ENCODE measurements at regions not wholly inside any gene's neighbourhood (a gene's known extent, or its start where the extent isn't known, plus 50 kb on each side); places are given as distances from the start of the nearest gene placed in this dataset.

DNA sequence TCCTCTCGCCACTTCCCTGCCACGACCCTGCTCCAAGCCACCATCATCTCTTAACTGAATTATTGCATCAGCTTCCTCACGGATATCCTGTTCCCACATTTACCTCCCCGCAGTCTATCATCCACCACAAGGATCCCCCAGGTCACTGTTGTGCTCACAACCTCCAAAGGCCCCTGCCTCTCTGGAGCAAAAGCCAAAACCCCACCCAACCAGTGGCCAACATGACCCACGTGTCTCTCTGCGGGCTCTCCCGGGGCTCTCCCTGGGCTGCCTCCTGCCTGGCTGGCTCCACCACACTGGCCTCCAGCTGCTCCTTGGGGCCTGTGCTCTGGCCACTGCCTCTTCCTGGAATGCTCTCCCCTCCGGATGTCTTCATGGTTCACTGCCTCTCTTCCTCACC lies 809.3 kb downstream of the UQCRFS1 start:
- no peak overlapping the region for H3K27ac ChIP-seq (ENCODE audit: insufficient read depth, low read length, poor library complexity, severe bottlenecking)
- H3K4me1 ChIP-seq (ENCODE audit: control insufficient read depth, insufficient read depth, low read length, poor library complexity, severe bottlenecking) = no peaks in the 10 kb centered on the region
- no peak overlapping the region for H3K4me3 Mint-ChIP-seq
- ATAC-seq (ENCODE audit: low read depth in 2 of 2) (no peak), DNase-seq (no peak)
- no peak overlapping the region for H3K4me3 ChIP-seq (ENCODE audit: low read depth, low read length)
- H3K36me3 ChIP-seq (ENCODE audit: control insufficient read depth, insufficient read depth, low read length) = no peaks in the 10 kb centered on the region
- H3K9me3 Mint-ChIP-seq = peaks cover 0 to 19% (median 4%) of the 10 kb centered on the region in 7 donors
- no peaks in the 10 kb centered on the region for H3K27me3 Mint-ChIP-seq
- H3K36me3 Mint-ChIP-seq = no peaks in the 10 kb centered on the region
- no peaks in the 10 kb centered on the region for H3K9me3 ChIP-seq (ENCODE audit: control insufficient read depth in 2 of 2, low read length in 2 of 2)
- H3K27me3 ChIP-seq (ENCODE audit: control insufficient read depth, insufficient read depth, low read length) = no peaks in the 10 kb centered on the region
- no peak overlapping the region for H3K27ac Mint-ChIP-seq
- no peaks in the 10 kb centered on the region for H3K4me1 Mint-ChIP-seq

DNA sequence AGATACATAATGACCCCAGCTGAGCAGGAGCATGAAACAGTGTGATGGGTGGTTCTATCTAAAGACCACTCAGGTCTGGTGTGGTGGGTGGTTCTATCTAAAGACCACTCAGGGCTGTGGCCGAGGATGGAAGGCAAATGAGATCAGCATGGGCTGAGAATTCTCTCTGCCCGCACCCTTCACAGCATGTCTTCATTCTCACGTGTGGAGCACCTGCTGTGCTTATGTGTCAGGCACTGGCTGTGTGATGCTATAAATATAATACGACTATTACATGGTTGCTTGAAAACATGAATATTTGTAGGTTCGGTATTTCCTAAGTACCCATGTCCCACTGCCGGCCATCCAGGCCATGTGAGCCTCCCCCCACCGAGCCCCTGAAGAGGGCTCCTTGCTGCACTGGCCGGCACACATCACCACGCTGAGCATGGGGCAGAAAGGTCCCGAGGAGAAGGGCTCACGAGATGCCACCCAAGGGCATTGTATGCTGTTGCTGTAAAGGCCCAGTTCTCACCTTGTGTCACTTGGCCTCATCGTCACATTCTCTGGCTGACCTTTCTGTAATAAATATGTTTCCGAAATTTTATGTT lies 810.2 kb downstream of the UQCRFS1 start:
- no peak overlapping the region for H3K4me3 ChIP-seq (ENCODE audit: low read depth, low read length)
- no peaks in the 10 kb centered on the region for H3K4me1 Mint-ChIP-seq
- H3K9me3 Mint-ChIP-seq = peaks cover 0 to 19% (median 4%) of the 10 kb centered on the region in 7 donors
- no peaks in the 10 kb centered on the region for H3K36me3 ChIP-seq (ENCODE audit: control insufficient read depth, insufficient read depth, low read length)
- no peak for ATAC-seq (ENCODE audit: low read depth in 2 of 2)
- no peak overlapping the region for H3K4me3 Mint-ChIP-seq
- H3K27me3 ChIP-seq (ENCODE audit: control insufficient read depth, insufficient read depth, low read length) = no peaks in the 10 kb centered on the region
- H3K27ac ChIP-seq (ENCODE audit: insufficient read depth, low read length, poor library complexity, severe bottlenecking) = no peak overlapping the region
- H3K36me3 Mint-ChIP-seq = no peaks in the 10 kb centered on the region
- H3K27ac Mint-ChIP-seq = no peak overlapping the region
- H3K27me3 Mint-ChIP-seq = no peaks in the 10 kb centered on the region
- H3K4me1 ChIP-seq (ENCODE audit: control insufficient read depth, insufficient read depth, low read length, poor library complexity, severe bottlenecking) = no peaks in the 10 kb centered on the region
- no peak for DNase-seq
- H3K9me3 ChIP-seq (ENCODE audit: control insufficient read depth in 2 of 2, low read length in 2 of 2) = no peaks in the 10 kb centered on the region

DNA sequence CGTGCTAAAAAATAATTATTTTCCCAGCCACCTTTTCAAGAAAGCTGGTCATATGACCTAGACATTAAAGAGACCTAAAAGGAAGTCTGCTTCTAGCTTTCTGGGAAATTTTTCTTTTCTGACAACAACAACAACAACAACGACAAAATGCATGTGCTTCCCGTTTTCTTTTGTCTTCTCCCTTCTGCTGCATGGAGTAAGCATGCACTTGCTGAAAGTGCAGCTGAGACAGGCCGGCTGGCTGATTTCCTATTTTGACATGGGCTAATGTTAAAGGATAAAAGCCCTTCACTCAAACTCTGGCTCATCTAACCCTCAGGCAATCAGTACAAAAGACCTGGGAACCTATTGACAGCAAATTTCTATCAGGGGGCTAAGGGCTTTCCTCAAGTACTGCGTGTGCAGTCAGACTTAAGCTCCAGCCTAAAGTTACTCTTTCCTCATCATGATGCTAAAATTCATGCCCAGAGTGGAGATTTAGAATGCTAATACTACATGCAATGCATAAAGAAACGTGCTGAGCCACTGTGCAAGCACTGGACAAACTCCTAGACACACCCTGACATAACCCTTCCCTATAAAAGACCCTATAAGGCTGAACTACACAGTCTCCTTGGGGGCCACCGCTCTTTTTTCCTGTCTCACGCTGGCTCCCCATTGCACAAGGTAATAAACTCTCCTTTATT lies 811.1 kb downstream of the UQCRFS1 start:
- H3K9me3 ChIP-seq (ENCODE audit: control insufficient read depth in 2 of 2, low read length in 2 of 2) = no peaks in the 10 kb centered on the region
- Mint-ChIP-seq H3K27me3 (no peaks in the 10 kb centered on the region), H3K27ac (no peak overlapping the region), H3K4me3 (no peak overlapping the region), H3K36me3 (no peaks in the 10 kb centered on the region), H3K4me1 (no peaks in the 10 kb centered on the region), H3K9me3 (peaks cover 0 to 19% (median 4%) of the 10 kb centered on the region in 7 donors)
- no peaks in the 10 kb centered on the region for H3K27me3 ChIP-seq (ENCODE audit: control insufficient read depth, insufficient read depth, low read length)
- DNase-seq (no peak), ATAC-seq (ENCODE audit: low read depth in 2 of 2) (no peak)
- no peaks in the 10 kb centered on the region for H3K4me1 ChIP-seq (ENCODE audit: control insufficient read depth, insufficient read depth, low read length, poor library complexity, severe bottlenecking)
- no peaks in the 10 kb centered on the region for H3K36me3 ChIP-seq (ENCODE audit: control insufficient read depth, insufficient read depth, low read length)
- H3K4me3 ChIP-seq (ENCODE audit: low read depth, low read length) = no peak overlapping the region
- no peak overlapping the region for H3K27ac ChIP-seq (ENCODE audit: insufficient read depth, low read length, poor library complexity, severe bottlenecking)

DNA sequence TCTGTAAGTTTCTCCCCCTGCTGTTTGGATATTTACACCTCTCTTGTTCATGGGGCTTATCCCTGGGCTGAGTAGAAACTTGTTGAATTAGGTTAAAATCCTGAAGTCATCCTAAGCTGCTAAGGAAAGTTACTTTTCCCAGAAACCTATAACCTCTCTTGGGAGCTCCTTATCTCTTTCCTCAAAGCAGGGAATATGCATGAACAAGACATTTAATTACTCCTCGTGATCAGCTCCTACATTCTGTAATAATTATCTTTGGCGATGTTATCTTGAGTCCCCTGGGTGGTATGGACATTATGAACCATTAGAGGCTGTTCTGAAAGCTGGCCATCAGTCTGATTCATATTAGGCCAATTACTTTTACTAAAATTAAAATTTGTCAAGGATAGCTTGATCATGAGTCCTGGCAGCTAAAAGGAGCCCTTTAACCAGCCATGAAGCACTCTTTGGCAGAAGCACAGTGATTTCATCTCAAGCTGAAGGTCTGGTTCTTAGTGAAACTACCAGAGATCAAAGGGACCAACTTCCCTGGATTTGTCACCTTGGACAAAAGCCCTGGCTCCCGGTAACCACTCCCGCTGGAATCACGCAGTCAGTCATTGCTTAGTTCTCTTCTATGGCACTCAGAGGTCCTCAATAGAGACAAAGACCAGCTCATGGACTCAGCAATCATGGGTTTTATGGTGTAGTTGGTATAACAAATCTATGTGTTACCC lies 811.8 kb downstream of the UQCRFS1 start:
- H3K4me1 ChIP-seq (ENCODE audit: control insufficient read depth, insufficient read depth, low read length, poor library complexity, severe bottlenecking) = no peaks in the 10 kb centered on the region
- H3K4me1 Mint-ChIP-seq = no peaks in the 10 kb centered on the region
- H3K27ac Mint-ChIP-seq = no peak overlapping the region
- no peaks in the 10 kb centered on the region for H3K9me3 ChIP-seq (ENCODE audit: control insufficient read depth in 2 of 2, low read length in 2 of 2)
- no peak overlapping the region for H3K4me3 Mint-ChIP-seq
- H3K27me3 Mint-ChIP-seq = no peaks in the 10 kb centered on the region
- no peaks in the 10 kb centered on the region for H3K36me3 Mint-ChIP-seq
- peaks cover 0 to 19% (median 4%) of the 10 kb centered on the region in 7 donors for H3K9me3 Mint-ChIP-seq
- no peaks in the 10 kb centered on the region for H3K27me3 ChIP-seq (ENCODE audit: control insufficient read depth, insufficient read depth, low read length)
- no peaks in the 10 kb centered on the region for H3K36me3 ChIP-seq (ENCODE audit: control insufficient read depth, insufficient read depth, low read length)
- H3K4me3 ChIP-seq (ENCODE audit: low read depth, low read length) = no peak overlapping the region
- no peak overlapping the region for H3K27ac ChIP-seq (ENCODE audit: insufficient read depth, low read length, poor library complexity, severe bottlenecking)
- ATAC-seq (ENCODE audit: low read depth in 2 of 2) (no peak), DNase-seq (no peak)

DNA sequence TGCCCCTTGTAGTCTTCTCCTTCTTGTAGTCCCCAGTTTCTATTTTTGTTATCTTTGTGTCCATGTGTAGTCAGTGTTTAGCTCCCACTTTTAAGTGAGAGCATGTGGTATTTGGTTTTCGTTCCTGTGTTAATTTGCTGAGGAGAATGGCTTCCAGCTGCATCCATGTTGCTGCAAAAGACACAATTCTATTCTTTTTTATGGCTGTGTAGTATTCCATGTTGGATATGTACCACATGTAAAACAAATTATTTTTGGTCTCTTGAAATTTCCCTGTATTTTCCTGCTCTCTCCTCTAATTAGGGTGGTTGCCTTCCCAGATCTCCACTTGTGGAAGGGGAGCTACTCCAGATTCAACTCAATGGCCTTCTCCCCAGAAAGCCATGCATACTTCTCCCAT lies 813.8 kb downstream of the UQCRFS1 start:
- Mint-ChIP-seq H3K4me3 (no peak overlapping the region), H3K9me3 (peaks cover 0 to 22% (median 4%) of the 10 kb centered on the region in 7 donors), H3K4me1 (peaks cover 0 to 2% (median 0%) of the 10 kb centered on the region in 4 donors), H3K27me3 (no peaks in the 10 kb centered on the region), H3K36me3 (no peaks in the 10 kb centered on the region), H3K27ac (no peak overlapping the region)
- no peaks in the 10 kb centered on the region for H3K36me3 ChIP-seq (ENCODE audit: control insufficient read depth, insufficient read depth, low read length)
- H3K4me3 ChIP-seq (ENCODE audit: low read depth, low read length) = no peak overlapping the region
- no peak overlapping the region for H3K27ac ChIP-seq (ENCODE audit: insufficient read depth, low read length, poor library complexity, severe bottlenecking)
- ATAC-seq (ENCODE audit: low read depth in 2 of 2) = no peak
- DNase-seq = no peak
- no peaks in the 10 kb centered on the region for H3K27me3 ChIP-seq (ENCODE audit: control insufficient read depth, insufficient read depth, low read length)
- no peaks in the 10 kb centered on the region for H3K4me1 ChIP-seq (ENCODE audit: control insufficient read depth, insufficient read depth, low read length, poor library complexity, severe bottlenecking)
- H3K9me3 ChIP-seq (ENCODE audit: control insufficient read depth in 2 of 2, low read length in 2 of 2) = no peaks in the 10 kb centered on the region

DNA sequence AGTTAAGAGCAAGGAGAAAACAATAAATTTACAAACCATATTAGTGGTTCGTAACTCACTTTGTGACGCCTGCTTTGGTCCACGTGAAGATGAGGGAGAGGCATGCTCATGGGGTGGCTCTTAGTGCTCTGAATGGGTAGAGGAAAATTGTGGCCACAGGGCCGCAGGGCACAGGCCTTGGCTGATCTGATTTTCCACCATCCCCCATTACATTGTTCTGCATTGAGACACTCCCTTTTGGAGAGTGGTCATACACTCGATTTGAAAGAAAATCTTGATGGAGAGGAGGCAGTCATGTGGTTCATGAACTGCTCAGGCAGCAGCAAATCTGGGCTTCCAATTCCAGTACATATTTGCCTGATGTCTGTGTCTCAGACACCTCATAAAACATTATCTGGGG lies 815.2 kb downstream of the UQCRFS1 start:
- no peak for ATAC-seq (ENCODE audit: low read depth in 2 of 2)
- H3K4me3 ChIP-seq (ENCODE audit: low read depth, low read length) = no peak overlapping the region
- H3K27me3 Mint-ChIP-seq = no peaks in the 10 kb centered on the region

DNA sequence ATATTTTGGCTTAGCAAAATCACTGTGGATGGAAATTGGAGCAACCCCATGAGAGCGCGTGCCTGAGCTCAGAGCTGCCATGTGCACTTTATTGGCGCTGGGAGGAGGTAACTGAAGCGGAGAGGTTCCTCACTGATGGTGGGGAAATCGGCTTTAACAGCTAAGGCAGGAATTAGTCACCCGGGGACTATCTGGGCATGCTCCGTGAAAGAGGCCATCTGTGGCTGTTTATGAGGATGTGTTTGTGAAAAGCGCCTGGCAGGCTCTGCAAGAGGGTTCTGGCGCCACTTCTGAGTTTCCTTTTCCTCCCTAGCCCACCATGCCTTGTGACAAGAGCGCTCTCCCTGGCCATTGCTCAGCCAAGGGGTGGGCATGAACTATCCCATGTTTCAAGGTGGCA lies 815.6 kb downstream of the UQCRFS1 start:
- H3K4me1 ChIP-seq (ENCODE audit: control insufficient read depth, insufficient read depth, low read length, poor library complexity, severe bottlenecking) = no peaks in the 10 kb centered on the region
- Mint-ChIP-seq H3K27me3 (no peaks in the 10 kb centered on the region), H3K27ac (no peak overlapping the region), H3K4me1 (peaks cover 0 to 5% (median 2%) of the 10 kb centered on the region in 4 donors), H3K4me3 (no peak overlapping the region), H3K36me3 (no peaks in the 10 kb centered on the region), H3K9me3 (peaks cover 0 to 19% (median 3%) of the 10 kb centered on the region in 7 donors)
- H3K27me3 ChIP-seq (ENCODE audit: control insufficient read depth, insufficient read depth, low read length) = no peaks in the 10 kb centered on the region
- H3K9me3 ChIP-seq (ENCODE audit: control insufficient read depth in 2 of 2, low read length in 2 of 2) = no peaks in the 10 kb centered on the region
- H3K4me3 ChIP-seq (ENCODE audit: low read depth, low read length) = no peak overlapping the region
- H3K36me3 ChIP-seq (ENCODE audit: control insufficient read depth, insufficient read depth, low read length) = no peaks in the 10 kb centered on the region
- ATAC-seq (ENCODE audit: low read depth in 2 of 2) (no peak), DNase-seq (no peak)
- no peak overlapping the region for H3K27ac ChIP-seq (ENCODE audit: insufficient read depth, low read length, poor library complexity, severe bottlenecking)

More for the DNA sequence above, 815.2 kb downstream of the UQCRFS1 start:
- Mint-ChIP-seq H3K4me1 (peaks cover 0 to 5% (median 2%) of the 10 kb centered on the region in 4 donors), H3K27ac (no peak overlapping the region), H3K9me3 (peaks cover 0 to 23% (median 4%) of the 10 kb centered on the region in 7 donors), H3K36me3 (no peaks in the 10 kb centered on the region), H3K4me3 (peak overlapping the region in 1 of 4 donors; percentile 63)
- Histone ChIP-seq H3K27me3 (ENCODE audit: control insufficient read depth, insufficient read depth, low read length) (no peaks in the 10 kb centered on the region), H3K27ac (ENCODE audit: insufficient read depth, low read length, poor library complexity, severe bottlenecking) (no peak overlapping the region), H3K9me3 (ENCODE audit: control insufficient read depth in 2 of 2, low read length in 2 of 2) (no peaks in the 10 kb centered on the region), H3K36me3 (ENCODE audit: control insufficient read depth, insufficient read depth, low read length) (no peaks in the 10 kb centered on the region), H3K4me1 (ENCODE audit: control insufficient read depth, insufficient read depth, low read length, poor library complexity, severe bottlenecking) (no peaks in the 10 kb centered on the region)
- no peak for DNase-seq

Measured in CD4-positive, CD25-positive, alpha-beta regulatory T cell (primary cell).